Activated CD8-positive, alpha-beta memory T cell treated with anti-CD3 and anti-CD28 coated beads for 4 hours (primary cell): ENCODE measurements at regions not wholly inside any gene's neighbourhood (a gene's known extent, or its start where the extent isn't known, plus 50 kb on each side); places are given as distances from the start of the nearest gene placed in this dataset.

Experiments
- DNase-seq, 2 donors: peaks; one replicate each; pipeline ENCODE4 v3.0.0-alpha.2; 2020; ENCODE audit warnings: low read depth in 2 of 2

GRCh38 chr2:133718688-133719201 lies 150.5 kb upstream of the NCKAP5 start:
- DNase-seq, result no peak

GRCh38 chr2:133720429-133720828 lies 152.2 kb upstream of the NCKAP5 start:
- no peak for DNase-seq

- DNase-seq, result no peak
These were observed 152.9 kb upstream of the NCKAP5 start for GRCh38 chr2:133721118-133721517.

- no peak for DNase-seq
These were observed 154.9 kb upstream of the NCKAP5 start for GRCh38 chr2:133723133-133723532.

- DNase-seq, result no peak
These were observed 158.7 kb upstream of the NCKAP5 start for GRCh38 chr2:133726973-133727372.

- DNase-seq, result no peak
These were observed 163.8 kb upstream of the NCKAP5 start for GRCh38 chr2:133732059-133732458.

GRCh38 chr2:133732982-133733900 lies 165.0 kb upstream of the NCKAP5 start:
- DNase-seq, result no peak

GRCh38 chr2:133733901-133734255 lies 165.6 kb upstream of the NCKAP5 start:
- DNase-seq, result no peak

- DNase-seq, result no peak
These were observed 166.6 kb upstream of the NCKAP5 start for GRCh38 chr2:133734716-133735495.

- DNase-seq, result no peak
These were observed 168.4 kb upstream of the NCKAP5 start for GRCh38 chr2:133736674-133737073.

GRCh38 chr2:133737242-133737993 lies 169.2 kb upstream of the NCKAP5 start:
- no peak for DNase-seq

- no peak for DNase-seq
These were observed 170.8 kb upstream of the NCKAP5 start for GRCh38 chr2:133739039-133739438.

GRCh38 chr2:133740500-133740899 lies 172.2 kb upstream of the NCKAP5 start:
- DNase-seq, result no peak

- no peak for DNase-seq
These were observed 179.9 kb upstream of the NCKAP5 start for GRCh38 chr2:133748007-133748700.

- no peak for DNase-seq
These were observed 185.4 kb upstream of the NCKAP5 start for GRCh38 chr2:133753665-133754064.

- DNase-seq, result no peak
These were observed 187.4 kb upstream of the NCKAP5 start for GRCh38 chr2:133755480-133756300.

GRCh38 chr2:133756833-133757232 lies 188.6 kb upstream of the NCKAP5 start:
- no peak for DNase-seq

- no peak for DNase-seq
These were observed 192.1 kb upstream of the NCKAP5 start for GRCh38 chr2:133760376-133760775.

- DNase-seq, result no peak
These were observed 197.4 kb upstream of the NCKAP5 start for GRCh38 chr2:133765658-133766057.

GRCh38 chr2:133766164-133766832 lies 198.0 kb upstream of the NCKAP5 start:
- DNase-seq, result no peak
